ENCODE measurements at regions not wholly inside any gene's neighbourhood (a gene's known extent, or its start where the extent isn't known, plus 50 kb on each side); places are given as distances from the start of the nearest gene placed in this dataset.

DNA sequence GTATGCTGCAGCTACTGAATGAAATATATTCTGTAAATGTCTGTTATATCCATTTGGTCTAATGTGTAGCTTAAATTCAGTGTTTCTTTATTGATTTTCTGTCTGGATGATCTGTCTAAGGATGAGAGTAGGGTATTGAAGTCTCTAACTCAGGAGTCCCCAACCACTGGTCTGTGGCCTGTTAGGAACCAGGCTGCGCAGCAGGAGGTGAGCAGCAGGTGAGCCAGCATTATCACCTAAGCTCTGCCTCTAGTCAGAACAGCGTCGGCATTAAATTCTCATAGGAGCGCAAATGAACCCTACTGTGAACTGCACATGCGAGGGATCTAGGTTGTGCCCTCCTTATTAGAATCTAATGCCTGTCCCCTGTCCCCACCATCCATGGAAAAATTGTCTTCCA is 329.7 kb upstream of the RGS6 start:
- H3K4me3 ChIP-seq (ENCODE audit: low read depth, low read length): no peak overlapping the region
- TF ChIP-seq, protein P1, sequence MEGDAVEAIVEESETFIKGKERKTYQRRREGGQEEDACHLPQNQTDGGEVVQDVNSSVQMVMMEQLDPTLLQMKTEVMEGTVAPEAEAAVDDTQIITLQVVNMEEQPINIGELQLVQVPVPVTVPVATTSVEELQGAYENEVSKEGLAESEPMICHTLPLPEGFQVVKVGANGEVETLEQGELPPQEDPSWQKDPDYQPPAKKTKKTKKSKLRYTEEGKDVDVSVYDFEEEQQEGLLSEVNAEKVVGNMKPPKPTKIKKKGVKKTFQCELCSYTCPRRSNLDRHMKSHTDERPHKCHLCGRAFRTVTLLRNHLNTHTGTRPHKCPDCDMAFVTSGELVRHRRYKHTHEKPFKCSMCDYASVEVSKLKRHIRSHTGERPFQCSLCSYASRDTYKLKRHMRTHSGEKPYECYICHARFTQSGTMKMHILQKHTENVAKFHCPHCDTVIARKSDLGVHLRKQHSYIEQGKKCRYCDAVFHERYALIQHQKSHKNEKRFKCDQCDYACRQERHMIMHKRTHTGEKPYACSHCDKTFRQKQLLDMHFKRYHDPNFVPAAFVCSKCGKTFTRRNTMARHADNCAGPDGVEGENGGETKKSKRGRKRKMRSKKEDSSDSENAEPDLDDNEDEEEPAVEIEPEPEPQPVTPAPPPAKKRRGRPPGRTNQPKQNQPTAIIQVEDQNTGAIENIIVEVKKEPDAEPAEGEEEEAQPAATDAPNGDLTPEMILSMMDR (conservative IDR thresholded peaks at IDR 0.05; ENCODE audit: low read depth, low read length): no peak
- no peak for DNase-seq (ENCODE audit: low read depth)

DNA sequence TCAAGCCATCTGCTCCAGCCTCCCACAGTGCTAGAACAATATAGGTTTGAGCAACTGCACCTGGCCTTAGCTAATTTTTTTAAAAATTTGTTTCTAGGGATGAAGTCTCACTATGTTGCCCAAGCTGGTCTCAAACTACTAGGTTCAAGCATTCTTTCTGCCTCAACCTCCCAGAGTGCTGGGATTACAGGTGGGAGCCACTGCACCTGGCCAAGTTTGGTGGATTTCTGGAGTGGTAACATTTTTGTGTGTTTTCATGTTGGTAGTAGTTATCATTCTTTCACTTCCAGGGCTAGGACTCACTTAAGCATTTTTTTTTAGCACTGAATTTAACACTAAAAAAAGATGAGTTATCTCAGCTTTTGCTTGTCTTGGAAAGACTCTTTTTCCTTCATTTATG is 328.0 kb upstream of the RGS6 start:
- TF ChIP-seq, protein P1 (conservative IDR thresholded peaks at IDR 0.05; ENCODE audit: low read depth, low read length): no peak

DNA sequence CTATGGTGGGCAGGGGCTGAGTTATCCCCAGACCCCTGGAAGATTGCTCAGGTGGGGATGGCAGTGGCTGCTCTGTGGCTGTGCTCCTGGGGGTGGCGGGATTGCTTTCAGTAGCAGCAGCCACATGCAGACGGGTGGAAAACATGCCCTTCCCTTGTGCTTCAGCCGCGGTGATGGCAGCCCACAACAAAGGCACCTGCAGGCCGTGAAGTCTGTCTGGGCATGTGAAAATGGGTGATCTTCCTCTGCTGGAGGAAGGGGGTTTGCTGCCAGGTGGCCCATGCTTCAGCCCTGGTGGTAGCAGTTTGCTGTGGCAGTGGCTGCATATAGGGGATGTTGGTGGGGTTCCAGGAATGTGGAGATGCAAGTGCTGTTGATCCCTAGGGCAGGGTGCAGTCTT is 326.2 kb upstream of the RGS6 start:
- H3K4me3 ChIP-seq (ENCODE audit: low read depth, low read length): no peak overlapping the region
- TF ChIP-seq, protein P1 (conservative IDR thresholded peaks at IDR 0.05; ENCODE audit: low read depth, low read length): no peak
- DNase-seq (ENCODE audit: low read depth): no peak

More for the DNA sequence above, 328.0 kb upstream of the RGS6 start:
- DNase-seq (ENCODE audit: low read depth): no peak
- H3K4me3 ChIP-seq (ENCODE audit: low read depth, low read length): no peak overlapping the region

DNA sequence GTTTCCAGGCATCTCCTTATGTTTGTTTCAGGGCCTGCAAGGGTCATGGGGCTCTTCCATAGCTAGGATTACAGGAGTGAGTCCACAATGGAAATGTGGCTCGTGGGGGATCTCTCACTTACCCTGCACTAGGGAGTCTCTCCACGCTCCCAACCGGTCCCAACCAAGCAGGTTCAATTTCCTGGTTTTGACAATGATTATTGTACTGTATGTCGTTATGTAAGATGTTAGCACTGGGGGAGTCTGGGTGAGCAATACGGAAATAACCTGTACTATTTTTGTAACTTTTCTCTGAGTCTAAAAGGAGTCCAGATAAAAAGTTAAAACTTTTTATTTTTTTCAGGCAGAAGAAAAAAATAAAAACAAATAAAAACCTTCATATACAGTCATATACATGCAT is 325.7 kb upstream of the RGS6 start:
- DNase-seq (ENCODE audit: low read depth): no peak
- TF ChIP-seq, protein P1 (conservative IDR thresholded peaks at IDR 0.05; ENCODE audit: low read depth, low read length): no peak
- H3K4me3 ChIP-seq (ENCODE audit: low read depth, low read length): no peak overlapping the region

DNA sequence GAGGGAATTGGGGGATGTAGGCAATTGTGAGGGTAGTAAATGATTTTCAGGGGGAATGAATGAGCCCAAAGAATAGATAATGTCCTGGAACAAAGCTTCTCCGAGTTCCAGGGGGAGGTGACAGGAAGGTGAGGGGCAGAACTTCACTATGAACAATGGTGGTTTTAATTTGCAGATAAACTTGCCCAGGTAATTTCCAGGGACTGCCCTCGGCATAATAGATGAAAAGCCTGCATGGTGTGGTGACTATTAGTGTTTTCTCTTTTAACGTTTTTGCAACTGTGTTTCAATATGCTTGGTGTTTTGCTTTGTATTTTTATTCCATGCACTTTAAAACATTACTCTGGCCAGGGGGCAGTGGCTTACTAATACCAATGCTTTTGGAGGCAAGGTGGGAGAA is 325.2 kb upstream of the RGS6 start:
- TF ChIP-seq, protein P1 (conservative IDR thresholded peaks at IDR 0.05; ENCODE audit: low read depth, low read length): no peak
- no peak overlapping the region for H3K4me3 ChIP-seq (ENCODE audit: low read depth, low read length)
- no peak for DNase-seq (ENCODE audit: low read depth)

DNA sequence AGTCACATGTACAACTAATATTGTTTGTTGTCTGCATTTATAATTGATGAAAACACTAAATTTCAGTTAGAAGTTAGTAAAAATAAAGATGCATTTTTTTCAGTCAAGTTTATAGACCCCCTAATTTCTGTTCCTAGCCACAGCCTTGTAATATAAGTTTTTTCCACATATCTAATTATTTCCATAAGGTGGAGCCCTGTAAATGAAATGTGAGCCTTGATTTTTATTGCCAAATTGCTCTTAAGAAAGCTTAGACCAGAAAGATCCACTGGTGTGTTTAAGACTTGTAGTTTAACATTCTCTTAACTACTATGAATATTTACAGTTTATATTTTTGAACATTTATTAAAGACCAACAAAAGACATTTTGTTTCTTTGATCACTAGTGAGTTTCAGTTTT is 322.1 kb upstream of the RGS6 start:
- H3K4me3 ChIP-seq (ENCODE audit: low read depth, low read length): no peak overlapping the region
- TF ChIP-seq, protein P1 (conservative IDR thresholded peaks at IDR 0.05; ENCODE audit: low read depth, low read length): no peak
- peak; percentile 50 for DNase-seq (ENCODE audit: low read depth)

DNA sequence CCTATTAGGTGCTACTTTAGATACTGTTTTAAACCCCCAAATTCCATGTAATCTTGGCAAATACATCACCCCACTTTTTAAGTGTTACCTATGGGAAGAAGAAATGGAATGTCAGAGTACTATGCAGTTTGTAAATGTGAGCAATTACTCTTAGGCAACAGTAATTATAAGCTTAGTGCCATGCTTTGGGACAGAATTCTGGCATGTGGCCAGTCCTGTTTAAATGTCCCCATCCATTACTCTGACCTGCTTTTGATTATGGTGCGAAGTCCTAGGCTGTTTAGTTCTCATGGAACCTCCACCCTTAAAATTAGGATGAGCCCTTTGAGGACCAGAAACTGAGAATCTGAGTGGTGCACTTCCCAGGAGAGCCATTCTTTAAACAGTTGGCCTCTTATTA is 321.4 kb upstream of the RGS6 start:
- DNase-seq (ENCODE audit: low read depth): no peak
- H3K4me3 ChIP-seq (ENCODE audit: low read depth, low read length): no peak overlapping the region
- TF ChIP-seq, protein P1 (conservative IDR thresholded peaks at IDR 0.05; ENCODE audit: low read depth, low read length): no peak

Measured in choroid plexus epithelial cell (primary cell).